ENCODE measurements at regions not wholly inside any gene's neighbourhood (a gene's known extent, or its start where the extent isn't known, plus 50 kb on each side); places are given as distances from the start of the nearest gene placed in this dataset.
"Not testable (repeated sequence)": the region's sequence is repeated elsewhere in the genome, so short reads cannot be mapped to it uniquely, and the experiment has no call there.

GRCh38 chr3:73186741-73187140, 125.3 kb downstream of the EBLN2 start:
- DNase-seq, result no peak

- DNase-seq, result no peak
Measured at GRCh38 chr3:73187328-73187727, 125.9 kb downstream of the EBLN2 start.

GRCh38 chr3:73188707-73189106, 127.2 kb downstream of the EBLN2 start:
- no peak for DNase-seq

GRCh38 chr3:73192036-73192738, 130.7 kb downstream of the EBLN2 start:
- DNase-seq, result no peak

- not testable (repeated sequence) for DNase-seq
Measured at GRCh38 chr3:73193943-73194342, 132.5 kb downstream of the EBLN2 start.

GRCh38 chr3:73197187-73197586, 135.7 kb downstream of the EBLN2 start:
- DNase-seq, result no peak

- DNase-seq, result no peak
Measured at GRCh38 chr3:73203101-73203500, 141.6 kb downstream of the EBLN2 start.

- DNase-seq, result no peak
Measured at GRCh38 chr3:73203633-73204032, 142.2 kb downstream of the EBLN2 start.

GRCh38 chr3:73204841-73205240, 143.4 kb downstream of the EBLN2 start:
- no peak for DNase-seq

- DNase-seq, result no peak
Measured at GRCh38 chr3:73206030-73206429, 144.6 kb downstream of the EBLN2 start.

- no peak for DNase-seq
Measured at GRCh38 chr3:73207946-73208440, 146.5 kb downstream of the EBLN2 start.

GRCh38 chr3:73210759-73211158, 149.3 kb downstream of the EBLN2 start:
- no peak for DNase-seq

GRCh38 chr3:73212683-73213082, 151.2 kb downstream of the EBLN2 start:
- no peak for DNase-seq

- no peak for DNase-seq
Measured at GRCh38 chr3:73213896-73214295, 152.4 kb downstream of the EBLN2 start.

GRCh38 chr3:73214846-73215245, 153.4 kb downstream of the EBLN2 start:
- no peak for DNase-seq

- DNase-seq, result no peak
Measured at GRCh38 chr3:73215281-73215680, 153.8 kb downstream of the EBLN2 start.

GRCh38 chr3:73215901-73216300, 154.4 kb downstream of the EBLN2 start:
- DNase-seq, result no peak

- DNase-seq, result no peak
Measured at GRCh38 chr3:73216310-73216709, 154.9 kb downstream of the EBLN2 start.

- no peak for DNase-seq
Measured at GRCh38 chr3:73222126-73222525, 160.7 kb downstream of the EBLN2 start.

GRCh38 chr3:73225146-73225855, 163.8 kb downstream of the EBLN2 start:
- DNase-seq, result no peak

GRCh38 chr3:73225991-73226390, 164.5 kb downstream of the EBLN2 start:
- no peak for DNase-seq

- DNase-seq, result no peak
Measured at GRCh38 chr3:73228000-73228399, 166.5 kb downstream of the EBLN2 start.

GRCh38 chr3:73228437-73228836, 167.0 kb downstream of the EBLN2 start:
- DNase-seq, result no peak

- peak; percentile 52 for DNase-seq
Measured at GRCh38 chr3:73228959-73229358, 167.5 kb downstream of the EBLN2 start.

Data from eye (tissue), 1 donor.